AG08396 (cell line): ENCODE measurements at regions not wholly inside any gene's neighbourhood (a gene's known extent, or its start where the extent isn't known, plus 50 kb on each side); places are given as distances from the start of the nearest gene placed in this dataset.

Source experiments
- DNase-seq: peaks from one replicate; pipeline ENCODE4 v3.0.0; 2012; ENCODE audit warnings: low spot score, mixed read lengths

DNA sequence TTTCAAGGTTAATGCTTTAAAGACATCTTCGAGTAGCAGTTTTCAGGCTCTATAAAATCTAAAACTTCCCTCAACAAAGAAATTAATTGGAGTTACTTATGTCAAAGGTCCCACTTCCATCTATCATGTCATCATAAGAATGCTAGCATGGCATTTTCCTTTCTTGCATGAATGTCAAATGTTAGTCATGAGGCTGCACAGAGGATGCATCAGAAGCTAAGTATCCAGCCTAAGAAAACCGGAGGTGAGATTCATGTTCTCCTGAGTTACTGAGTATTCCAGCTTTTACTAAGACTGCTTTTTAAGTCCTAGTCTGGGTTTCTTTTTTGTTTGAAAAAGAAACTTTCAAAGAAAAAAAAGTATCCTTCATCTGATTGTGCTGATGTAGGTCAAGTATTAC, 130.6 kb upstream of the CDH19 start:
- DNase-seq = no peak

- no peak for DNase-seq
These were observed 128.0 kb upstream of the CDH19 start for GRCh38 chr18:66731890-66732289.

- DNase-seq = no peak
These were observed 125.8 kb upstream of the CDH19 start for GRCh38 chr18:66729442-66730239.

- DNase-seq = no peak
These were observed 125.1 kb upstream of the CDH19 start for GRCh38 chr18:66728951-66729350.

DNA sequence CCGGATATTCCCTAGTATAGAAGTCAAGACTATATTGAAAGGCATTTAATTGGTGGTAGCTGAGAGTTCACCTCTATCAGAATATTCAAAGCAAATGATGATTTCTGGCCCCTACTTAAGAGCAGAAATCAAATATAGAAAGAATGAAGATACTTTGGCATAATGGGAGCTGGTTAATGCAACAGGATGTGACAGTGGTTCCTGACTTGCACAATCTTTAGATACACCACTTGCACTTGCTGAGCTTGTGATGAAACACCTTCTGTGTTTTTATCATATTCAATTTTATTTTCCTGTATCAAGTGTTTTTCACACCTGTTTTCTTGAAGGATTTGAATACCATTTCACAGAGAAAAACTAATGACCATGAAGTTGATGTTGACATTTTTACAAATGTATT, 124.1 kb upstream of the CDH19 start:
- no peak for DNase-seq

DNA sequence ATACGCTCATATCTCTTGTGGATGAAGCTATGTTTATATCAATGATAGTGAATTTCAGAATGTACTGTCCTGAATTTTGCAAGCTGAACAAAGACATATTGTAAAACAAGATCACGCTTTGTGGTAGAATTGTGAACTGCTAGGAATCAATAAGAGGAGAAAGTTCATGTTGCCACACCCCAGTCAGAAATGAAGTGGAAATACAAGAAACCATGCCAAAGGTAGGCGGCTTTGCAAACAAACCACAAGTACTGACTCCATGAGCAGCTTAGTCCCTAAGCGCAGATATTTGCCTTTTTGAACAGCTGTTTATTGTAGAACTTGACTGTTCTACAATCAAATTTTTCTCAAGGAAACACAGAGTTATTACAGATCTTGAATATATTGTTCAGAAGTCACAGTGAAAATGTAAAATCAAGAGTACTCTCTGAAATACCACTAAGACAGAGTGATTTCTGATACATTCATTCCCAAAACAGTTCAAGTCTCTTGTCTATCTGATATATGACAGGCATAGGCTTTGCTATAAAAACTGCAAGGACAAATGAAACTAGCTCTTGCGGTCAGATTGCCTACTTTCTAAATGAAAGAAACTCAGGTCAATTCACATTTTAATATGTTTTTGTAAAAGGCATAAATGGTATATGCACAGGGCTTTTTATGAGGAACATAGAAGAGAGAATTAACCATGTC, 120.9 kb upstream of the CDH19 start:
- no peak for DNase-seq

DNA sequence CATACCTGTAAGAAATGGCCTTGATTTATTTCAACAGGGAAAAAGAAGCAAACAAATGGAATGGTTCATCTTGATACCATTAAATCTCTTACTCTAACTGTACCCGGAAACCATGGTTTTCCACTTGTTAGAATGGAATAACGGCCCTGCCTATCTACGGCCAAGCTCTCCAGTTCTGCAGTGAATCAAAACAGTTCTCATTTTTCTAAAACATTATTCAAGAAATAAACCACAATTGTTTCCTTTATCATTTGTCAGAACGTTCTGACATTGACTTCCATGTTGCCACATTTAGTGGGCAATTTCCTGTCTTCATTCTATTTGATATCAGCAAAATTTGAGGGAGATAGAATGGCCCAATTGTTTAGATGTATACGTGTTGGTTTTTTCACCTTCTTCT, 118.8 kb upstream of the CDH19 start:
- no peak for DNase-seq

DNA sequence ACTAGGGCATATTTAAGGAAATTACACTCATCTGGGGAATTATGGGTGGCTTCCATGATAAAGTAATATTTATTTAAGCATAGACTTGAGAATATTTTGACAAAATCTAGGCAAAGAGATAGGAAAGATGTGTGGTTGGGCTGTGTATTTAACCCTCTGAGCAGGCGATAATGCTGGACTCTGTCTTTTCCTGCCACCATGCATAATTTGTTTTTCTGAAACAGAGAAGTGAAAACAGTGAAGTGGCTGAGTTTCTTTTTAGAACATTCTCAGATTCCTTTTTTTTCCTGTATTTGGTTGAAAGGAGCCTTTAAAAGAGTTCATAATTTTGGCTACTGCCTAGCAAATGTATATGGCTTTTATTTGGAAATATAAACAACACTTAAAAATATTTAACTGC, 104.8 kb upstream of the CDH19 start:
- DNase-seq = no peak

DNA sequence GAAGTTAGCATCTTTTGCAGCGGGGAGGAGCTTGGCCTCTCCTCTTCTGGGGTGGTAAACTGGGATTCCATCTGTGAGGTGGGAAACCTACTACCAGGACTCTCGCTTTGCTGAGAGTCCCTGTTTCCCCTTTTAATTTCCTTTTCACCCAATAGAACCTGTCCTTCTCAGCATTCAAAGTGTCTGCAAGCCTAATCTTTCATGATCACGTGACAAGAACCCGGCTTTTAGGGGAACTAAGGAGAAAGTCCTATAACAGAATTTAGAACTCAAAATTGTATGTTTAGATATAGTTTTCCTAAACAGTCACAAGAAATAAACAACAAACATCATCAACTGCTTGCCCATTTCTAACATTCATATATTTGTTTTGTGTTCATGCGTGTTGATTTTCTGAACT, 103.6 kb upstream of the CDH19 start:
- no peak for DNase-seq

DNA sequence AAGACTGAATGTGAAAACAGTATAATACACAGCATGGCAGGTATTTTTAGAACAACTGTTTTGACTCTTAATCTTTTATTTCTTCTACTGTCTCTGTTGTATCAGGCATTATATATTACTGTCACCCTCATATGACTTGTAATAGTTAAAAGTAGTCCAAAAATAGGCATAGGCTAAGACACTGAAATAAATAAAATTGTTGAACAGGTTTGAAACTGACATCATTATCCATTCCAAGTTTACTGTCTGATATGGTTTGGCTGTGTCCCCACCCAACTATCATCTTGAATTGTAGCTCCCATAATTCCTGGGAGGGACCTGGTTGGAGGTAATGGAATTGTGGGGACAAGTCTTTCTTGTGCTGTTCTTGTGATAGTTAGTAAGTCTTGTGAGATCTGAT, 91.4 kb upstream of the CDH19 start:
- DNase-seq = no peak

DNA sequence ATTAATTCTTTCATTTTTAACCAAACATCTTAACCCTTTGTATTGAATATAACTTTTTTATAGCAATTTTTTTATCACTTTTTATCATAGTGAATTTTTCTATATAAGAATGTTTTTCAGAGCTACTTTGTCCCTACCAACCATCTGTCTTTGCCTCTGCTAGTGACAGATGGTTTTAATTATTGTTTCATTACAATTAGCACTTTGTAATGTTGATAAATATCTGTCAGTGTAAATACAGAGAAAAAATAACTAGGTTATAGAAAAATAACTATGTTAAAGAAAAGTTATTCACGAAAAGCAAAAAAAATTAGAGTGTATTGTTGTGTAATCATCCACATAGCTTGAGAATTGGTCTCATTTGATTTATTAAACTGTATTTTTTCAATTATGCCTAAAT, 91.0 kb upstream of the CDH19 start:
- DNase-seq = no peak

GRCh38 chr18:66687635-66688034, 83.7 kb upstream of the CDH19 start:
- no peak for DNase-seq

DNA sequence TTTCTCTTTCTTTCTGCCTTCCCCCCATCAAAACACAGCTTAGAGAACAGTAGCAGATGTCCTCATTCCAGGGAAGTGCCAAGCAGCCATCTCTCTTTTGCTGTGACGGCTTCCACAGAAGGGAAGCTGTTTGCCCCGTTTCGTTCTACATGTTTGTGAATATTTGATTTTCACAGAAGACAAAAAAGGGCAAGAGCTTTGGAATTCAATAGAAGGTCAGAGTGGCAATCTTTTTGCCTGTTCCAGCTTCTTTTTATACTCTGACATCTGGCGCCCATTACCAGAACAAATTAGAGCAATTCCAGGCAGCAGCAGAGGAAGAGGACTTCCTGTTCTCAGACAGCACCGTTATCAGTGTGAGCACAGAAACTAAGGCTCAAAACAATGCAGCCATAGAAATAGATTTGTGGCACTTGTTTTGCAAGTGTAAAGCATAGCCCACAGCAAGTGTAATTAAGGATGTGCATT, 79.0 kb upstream of the CDH19 start:
- DNase-seq = no peak

- no peak for DNase-seq
These were observed 72.8 kb upstream of the CDH19 start for GRCh38 chr18:66676699-66677098.

- no peak for DNase-seq
These were observed 70.4 kb upstream of the CDH19 start for GRCh38 chr18:66674286-66674685.

DNA sequence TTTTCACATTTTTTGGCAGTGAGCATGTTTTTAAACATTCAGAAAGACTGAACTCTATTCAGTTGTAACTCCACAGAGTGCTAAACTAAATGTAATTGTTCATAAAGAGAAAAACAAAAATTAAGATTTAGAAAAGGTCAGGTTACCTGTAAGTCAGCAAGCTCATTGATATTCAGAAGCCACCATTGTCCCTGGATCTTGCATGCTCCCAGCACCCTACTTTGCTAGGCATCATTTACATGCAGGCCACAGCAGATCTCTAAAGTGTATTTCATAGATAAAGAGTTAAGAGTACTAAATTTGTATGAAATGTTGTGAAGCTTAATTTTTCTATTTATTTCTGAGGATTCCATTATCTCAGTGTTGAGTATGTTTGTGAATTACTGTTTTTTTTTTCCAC, 64.8 kb upstream of the CDH19 start:
- DNase-seq = no peak

- DNase-seq = no peak
These were observed 58.7 kb upstream of the CDH19 start for GRCh38 chr18:66662632-66663031.

DNA sequence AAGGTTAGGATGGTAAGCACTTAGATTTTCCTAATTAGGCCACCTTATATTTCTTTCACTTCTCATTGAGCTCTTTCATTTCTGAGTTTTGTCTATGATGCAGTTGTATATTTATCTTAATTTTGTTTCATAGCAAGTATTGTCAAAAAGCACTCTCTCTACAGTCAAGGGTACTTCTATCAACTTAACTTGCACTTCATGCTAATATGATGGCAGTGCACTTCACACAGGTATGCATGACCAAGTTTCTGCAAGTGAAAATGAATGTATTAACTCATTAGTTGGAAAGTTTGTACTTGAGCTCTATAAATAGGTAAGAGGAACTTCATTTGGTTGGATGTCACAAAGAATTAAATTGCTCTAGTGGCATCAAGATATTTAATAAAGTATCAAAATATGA, 51.5 kb upstream of the CDH19 start:
- DNase-seq = no peak
